ENCODE measurements at regions not wholly inside any gene's neighbourhood (a gene's known extent, or its start where the extent isn't known, plus 50 kb on each side); places are given as distances from the start of the nearest gene placed in this dataset.

DNA sequence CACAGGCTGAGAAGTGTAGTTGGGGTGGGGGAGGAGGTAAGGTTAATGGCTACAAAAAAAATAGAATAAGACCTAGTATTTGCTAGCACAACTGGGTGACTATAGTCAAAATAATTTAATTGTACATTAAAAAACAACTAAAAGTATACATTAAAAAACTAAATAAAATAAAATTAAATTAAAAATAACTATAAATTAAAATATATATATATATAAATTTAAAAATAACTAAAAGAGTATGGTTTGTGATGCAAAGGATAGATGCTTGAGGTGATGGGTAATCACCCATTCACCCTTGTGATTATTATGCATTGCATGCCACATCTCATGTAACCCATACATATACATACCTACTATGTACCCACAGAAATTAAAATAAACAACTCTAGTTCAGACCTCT is 762.5 kb downstream of the SORCS1 start:
- no peak for TF ChIP-seq ZNF384 (IDR thresholded peaks at IDR 0.05)
- no peak for TF ChIP-seq FOXA1 (IDR thresholded peaks at IDR 0.05)
- no peak for TF ChIP-seq TARDBP (IDR thresholded peaks at IDR 0.05)
- no peak for TF ChIP-seq FOXK2 (IDR thresholded peaks at IDR 0.05)
- TF ChIP-seq FOXM1 (IDR thresholded peaks at IDR 0.05; ENCODE audit: borderline replicate concordance) = no peak
- no peak for TF ChIP-seq SUZ12 (IDR thresholded peaks at IDR 0.05)
- no peak for TF ChIP-seq ELF4 (IDR thresholded peaks at IDR 0.05)
- TF ChIP-seq HDGF (IDR thresholded peaks at IDR 0.05; ENCODE audit: borderline replicate concordance) = no peak
- TF ChIP-seq, protein P1, sequence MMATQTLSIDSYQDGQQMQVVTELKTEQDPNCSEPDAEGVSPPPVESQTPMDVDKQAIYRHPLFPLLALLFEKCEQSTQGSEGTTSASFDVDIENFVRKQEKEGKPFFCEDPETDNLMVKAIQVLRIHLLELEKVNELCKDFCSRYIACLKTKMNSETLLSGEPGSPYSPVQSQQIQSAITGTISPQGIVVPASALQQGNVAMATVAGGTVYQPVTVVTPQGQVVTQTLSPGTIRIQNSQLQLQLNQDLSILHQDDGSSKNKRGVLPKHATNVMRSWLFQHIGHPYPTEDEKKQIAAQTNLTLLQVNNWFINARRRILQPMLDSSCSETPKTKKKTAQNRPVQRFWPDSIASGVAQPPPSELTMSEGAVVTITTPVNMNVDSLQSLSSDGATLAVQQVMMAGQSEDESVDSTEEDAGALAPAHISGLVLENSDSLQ (IDR thresholded peaks at IDR 0.05) = no peak
- TF ChIP-seq ARNT (IDR thresholded peaks at IDR 0.05) = no peak
- TF ChIP-seq SP1 (IDR thresholded peaks at IDR 0.05) = no peak
- TF ChIP-seq BHLHE40 (IDR thresholded peaks at IDR 0.05; ENCODE audit: borderline replicate concordance) = no peak

All from HEK293T (cell line).